K562 (cell line): ENCODE measurements at regions not wholly inside any gene's neighbourhood (a gene's known extent, or its start where the extent isn't known, plus 50 kb on each side); places are given as distances from the start of the nearest gene placed in this dataset.

Source experiments
- POLR2A ChIP-seq: fragments of 450-650 bp; conservative IDR thresholded peaks from 2 replicates; pipeline ENCODE4 v1.6.1; 2016
- TF ChIP-seq, protein P1 (sequence below): sonication (generic); formaldehyde crosslinking; IDR thresholded peaks from 2 replicates; pipeline ENCODE4 v1.9.0; 2022; ENCODE audit warnings: mild to moderate bottlenecking, missing genetic modification reagents

DNA sequence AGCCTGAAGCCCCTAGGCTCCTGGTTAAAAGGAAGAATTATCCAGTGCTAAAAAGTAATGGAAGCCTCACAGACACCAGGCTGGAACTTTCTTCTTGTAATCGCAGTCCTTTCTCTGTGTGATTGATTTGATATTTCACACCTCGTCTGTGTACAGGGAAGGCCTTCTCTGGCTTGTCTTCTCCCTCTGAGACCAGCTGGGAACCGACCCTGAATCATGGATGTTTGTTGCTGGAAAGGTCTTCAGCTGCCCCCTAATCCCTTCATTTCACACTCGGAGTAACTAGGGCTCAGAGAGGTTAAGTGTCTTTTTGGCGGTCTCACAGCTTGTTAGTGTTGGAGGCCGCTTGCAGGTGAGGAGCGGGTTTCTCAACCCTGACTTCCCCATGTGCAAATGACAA lies 500.2 kb upstream of the CDH4 start:
- TF ChIP-seq, protein P1, sequence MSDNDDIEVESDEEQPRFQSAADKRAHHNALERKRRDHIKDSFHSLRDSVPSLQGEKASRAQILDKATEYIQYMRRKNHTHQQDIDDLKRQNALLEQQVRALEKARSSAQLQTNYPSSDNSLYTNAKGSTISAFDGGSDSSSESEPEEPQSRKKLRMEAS: no peak
- no peak for TF ChIP-seq POLR2A
